AG04449 (cell line): ENCODE measurements at regions not wholly inside any gene's neighbourhood (a gene's known extent, or its start where the extent isn't known, plus 50 kb on each side); places are given as distances from the start of the nearest gene placed in this dataset.

ENCODE experiments used
- CTCF ChIA-PET: fragments of 350-600 bp; formaldehyde crosslinking; extraction: SDS; loops from one replicate; lab custom pipeline; 2021; ENCODE audit warnings: antibody characterized with exemption; lab: Yijun Ruan, JAX
- POLR2A ChIA-PET: fragments of 400-600, 350-600 bp; formaldehyde crosslinking; extraction: SDS; loops from one replicate; lab custom pipeline; 2020; ENCODE audit warnings: antibody characterized with exemption, inconsistent platforms; lab: Yijun Ruan, JAX
- DNase-seq: peaks from one replicate; pipeline ENCODE4 v3.0.0-alpha.2; 2010; ENCODE audit warnings: low read depth, low spot score
- H3K4me3 ChIP-seq: 2 replicates; pipeline ENCODE4 v1.5.1; 2011; ENCODE audit warnings: low read depth, mild to moderate bottlenecking, control low read depth, low read length
- CTCF ChIP-seq: IDR thresholded peaks from one replicate; pipeline ENCODE4 v1.5.1; 2011; ENCODE audit warnings: mild to moderate bottlenecking, moderate library complexity, low read length, control low read depth, inconsistent platforms; ENCODE audit not compliant: insufficient read depth; ENCODE audit errors: missing control alignments

DNA sequence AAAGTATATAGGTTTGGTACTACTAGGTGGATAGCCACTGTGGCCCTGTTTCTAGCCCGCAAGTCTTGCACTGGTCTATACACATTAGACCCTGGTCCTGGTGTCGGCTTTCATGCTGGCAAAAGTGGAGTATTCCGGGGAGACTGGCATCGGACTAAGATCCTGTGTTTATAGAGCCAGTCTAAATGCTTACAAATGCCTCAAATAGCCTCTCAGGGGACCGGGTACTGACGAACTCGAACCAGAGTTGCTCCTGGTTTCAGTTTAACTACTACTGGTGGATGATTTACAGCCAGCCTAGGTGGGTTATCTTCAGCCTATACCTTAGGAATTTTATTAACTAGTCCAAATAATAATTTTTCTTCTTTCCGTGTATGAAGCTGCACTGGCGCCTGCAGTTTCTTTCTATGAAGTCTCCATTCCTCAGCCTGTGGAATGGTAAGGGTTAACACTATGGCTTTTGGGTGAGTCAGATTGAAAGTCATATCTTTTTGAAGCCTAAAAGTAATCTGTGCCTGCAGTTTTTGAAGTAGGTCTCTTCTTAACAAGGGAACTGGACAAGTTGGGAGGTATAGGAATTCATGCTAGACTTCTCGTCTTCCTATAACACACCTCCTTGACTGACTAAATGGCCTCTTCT is 51.3 kb downstream of the OR10H4 start:
- POLR2A ChIA-PET: no interaction called here
- CTCF ChIA-PET: interaction anchor here (1.0 to 2.3 kb wide), 2 partner anchors 8 to 41 kb away, joined by 3 to 9 read pairs; no protein-coding TSS in a partner anchor
- no peak for TF ChIP-seq CTCF
- H3K4me3 ChIP-seq: no peak overlapping the region
- no peak for DNase-seq

GRCh38 chr19:16001481-16002312 is 52.9 kb downstream of the OR10H4 start:
- H3K4me3 ChIP-seq: peak overlapping the region; percentile 50
- ChIA-PET CTCF (interaction anchor here (0.7 to 2.3 kb wide), 2 partner anchors 40 to 179 kb away, joined by 5 to 9 read pairs; no protein-coding TSS in a partner anchor), POLR2A (no interaction called here)
- DNase-seq: peak; percentile 50
- TF ChIP-seq CTCF: no peak

DNA sequence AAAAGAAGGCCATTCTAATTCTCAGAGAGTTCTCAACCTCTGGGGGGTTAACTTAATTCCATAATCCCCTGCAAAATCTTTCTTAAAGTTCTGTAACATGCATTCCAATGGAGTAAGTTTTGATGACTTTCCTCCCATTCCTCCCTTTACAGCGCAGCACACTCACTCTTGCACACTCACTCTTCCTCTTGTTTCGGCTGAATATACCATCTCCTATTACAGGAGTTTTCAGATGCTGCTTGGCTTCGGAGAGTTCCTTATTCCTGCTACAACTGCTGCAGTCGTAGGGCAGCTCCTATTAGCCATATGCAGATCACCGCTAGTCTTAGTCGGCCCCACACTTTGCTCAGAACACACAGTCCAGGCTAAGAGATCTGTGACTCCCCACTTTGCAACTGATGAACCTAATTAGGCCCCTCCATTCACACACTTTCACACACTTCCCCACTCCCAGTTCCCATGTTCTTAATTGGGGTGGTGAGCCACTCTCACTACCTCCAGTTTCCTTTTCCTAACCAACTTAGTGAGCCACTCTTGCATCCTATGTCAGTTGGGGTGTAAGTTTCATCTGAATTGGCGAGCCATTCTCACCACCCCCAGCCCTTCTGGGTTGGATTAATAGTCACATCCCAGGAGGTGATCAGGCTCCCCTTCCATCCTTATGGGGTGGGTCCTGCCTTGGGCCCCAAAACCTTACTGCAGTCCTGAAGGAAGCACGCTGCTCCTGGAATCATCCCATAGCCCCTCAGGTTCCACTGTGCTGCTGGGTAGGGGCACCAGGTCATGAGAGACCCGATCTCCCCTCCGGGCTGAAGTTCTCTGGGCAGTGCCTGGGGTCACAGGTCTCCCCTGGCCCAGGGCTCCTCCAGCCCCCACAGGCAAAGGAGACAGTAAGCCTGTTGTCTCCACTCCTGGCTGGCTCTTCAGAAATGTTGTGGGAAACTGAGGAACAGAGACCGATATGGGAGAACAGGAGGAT is 53.9 kb downstream of the OR10H4 start:
- CTCF ChIA-PET: interaction anchor here (2.3 kb wide), 1 partner anchor 39 kb away, joined by 9 read pairs; no protein-coding TSS in a partner anchor
- peak overlapping the region; percentile 50 for H3K4me3 ChIP-seq
- DNase-seq: no peak
- POLR2A ChIA-PET: no interaction called here
- TF ChIP-seq CTCF: no peak

DNA sequence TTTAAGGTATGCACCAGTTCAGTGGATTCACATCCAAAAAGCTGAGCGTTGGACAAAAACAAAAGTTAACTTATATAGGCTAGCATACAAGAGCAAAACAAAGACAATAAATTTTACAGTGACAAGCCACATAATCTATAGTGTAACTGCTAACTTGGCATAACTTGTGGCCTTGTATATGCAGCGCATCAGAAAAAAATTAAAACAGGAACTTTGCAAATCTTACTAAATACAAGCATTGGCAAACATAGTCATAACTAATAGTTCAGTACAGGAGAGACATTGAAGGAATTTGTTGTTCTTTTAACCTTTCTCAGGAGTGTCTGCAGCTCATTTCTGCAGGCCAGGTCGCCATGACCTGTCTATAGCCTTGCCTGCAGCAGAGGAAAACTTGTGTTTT is 54.6 kb downstream of the OR10H4 start:
- CTCF ChIA-PET: interaction anchor here (1.0 to 1.7 kb wide), 2 partner anchors 10 to 83 kb away, joined by 3 to 4 read pairs; no protein-coding TSS in a partner anchor
- H3K4me3 ChIP-seq: no peak overlapping the region
- no peak for TF ChIP-seq CTCF
- DNase-seq: no peak
- POLR2A ChIA-PET: no interaction called here

DNA sequence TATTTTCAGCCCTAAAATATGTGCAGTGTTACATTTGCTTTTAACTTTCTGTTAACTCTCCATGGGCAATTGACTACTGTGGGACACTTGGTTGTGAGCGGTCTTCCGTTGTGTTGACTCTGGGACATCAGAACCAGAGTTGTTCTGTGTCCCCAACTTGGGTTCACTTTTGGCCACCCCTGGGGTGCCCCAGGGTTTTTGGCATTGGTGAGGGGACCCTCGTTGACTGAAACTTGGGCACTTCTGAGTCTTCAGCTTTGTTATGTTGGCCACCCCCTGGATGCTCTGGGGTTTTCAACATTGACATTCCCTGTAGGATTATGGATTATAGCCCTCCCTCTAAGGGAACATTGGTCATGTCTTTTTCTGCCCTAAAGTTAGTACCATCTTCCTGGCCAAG is 57.1 kb downstream of the OR10H4 start:
- TF ChIP-seq CTCF: no peak
- H3K4me3 ChIP-seq: no peak overlapping the region
- ChIA-PET POLR2A (no interaction called here), CTCF (no interaction called here)
- DNase-seq: no peak
